ENCODE measurements at regions not wholly inside any gene's neighbourhood (a gene's known extent, or its start where the extent isn't known, plus 50 kb on each side); places are given as distances from the start of the nearest gene placed in this dataset.
"Not testable (repeated sequence)": the region's sequence is repeated elsewhere in the genome, so short reads cannot be mapped to it uniquely, and the experiment has no call there.

- no peak for DNase-seq (ENCODE audit: low spot score)
These were observed 128.9 kb downstream of the TMEM200A start for GRCh38 chr6:130494729-130495128.

GRCh38 chr6:130500693-130501092 lies 134.9 kb downstream of the TMEM200A start:
- DNase-seq (ENCODE audit: low spot score), result no peak

GRCh38 chr6:130503146-130503545 lies 137.3 kb downstream of the TMEM200A start:
- DNase-seq (ENCODE audit: low spot score), result no peak

GRCh38 chr6:130505808-130506598 lies 140.2 kb downstream of the TMEM200A start:
- DNase-seq (ENCODE audit: low spot score), result no peak

- DNase-seq (ENCODE audit: low spot score), result not testable (repeated sequence)
These were observed 141.3 kb downstream of the TMEM200A start for GRCh38 chr6:130507005-130507665.

GRCh38 chr6:130507666-130508028 lies 141.8 kb downstream of the TMEM200A start:
- DNase-seq (ENCODE audit: low spot score), result no peak

- no peak for DNase-seq (ENCODE audit: low spot score)
These were observed 148.0 kb downstream of the TMEM200A start for GRCh38 chr6:130513770-130514169.

- DNase-seq (ENCODE audit: low spot score), result no peak
These were observed 148.9 kb downstream of the TMEM200A start for GRCh38 chr6:130514712-130515111.

- DNase-seq (ENCODE audit: low spot score), result peak; percentile 7
These were observed 149.5 kb downstream of the TMEM200A start for GRCh38 chr6:130515306-130515705.

- DNase-seq (ENCODE audit: low spot score), result no peak
These were observed 150.8 kb downstream of the TMEM200A start for GRCh38 chr6:130516604-130517003.

- no peak for DNase-seq (ENCODE audit: low spot score)
These were observed 151.7 kb downstream of the TMEM200A start for GRCh38 chr6:130517444-130517931.

- DNase-seq (ENCODE audit: low spot score), result no peak
These were observed 152.8 kb downstream of the TMEM200A start for GRCh38 chr6:130518588-130518987.

GRCh38 chr6:130520221-130520620 lies 154.4 kb downstream of the TMEM200A start:
- no peak for DNase-seq (ENCODE audit: low spot score)

GRCh38 chr6:130520801-130521200 lies 155.0 kb downstream of the TMEM200A start:
- DNase-seq (ENCODE audit: low spot score), result no peak

GRCh38 chr6:130524552-130524951 lies 158.7 kb downstream of the TMEM200A start:
- DNase-seq (ENCODE audit: low spot score), result no peak

GRCh38 chr6:130525408-130525807 lies 159.6 kb downstream of the TMEM200A start:
- no peak for DNase-seq (ENCODE audit: low spot score)

GRCh38 chr6:130526466-130526865 lies 160.6 kb downstream of the TMEM200A start:
- no peak for DNase-seq (ENCODE audit: low spot score)

- DNase-seq (ENCODE audit: low spot score), result no peak
These were observed 161.4 kb downstream of the TMEM200A start for GRCh38 chr6:130527173-130527572.

GRCh38 chr6:130529569-130530149 lies 163.8 kb downstream of the TMEM200A start:
- no peak for DNase-seq (ENCODE audit: low spot score)

- DNase-seq (ENCODE audit: low spot score), result no peak
These were observed 168.8 kb downstream of the TMEM200A start for GRCh38 chr6:130534627-130535026.

- DNase-seq (ENCODE audit: low spot score), result no peak
These were observed 169.4 kb downstream of the TMEM200A start for GRCh38 chr6:130535242-130535641.

GRCh38 chr6:130537447-130537846 lies 171.6 kb downstream of the TMEM200A start:
- no peak for DNase-seq (ENCODE audit: low spot score)

- DNase-seq (ENCODE audit: low spot score), result no peak
These were observed 181.9 kb downstream of the TMEM200A start for GRCh38 chr6:130547723-130548122.

Data from COLO829 (cell line).